ENCODE measurements at regions not wholly inside any gene's neighbourhood (a gene's known extent, or its start where the extent isn't known, plus 50 kb on each side); places are given as distances from the start of the nearest gene placed in this dataset.
A peak's percentile ranks its signal among the peaks of the same experiment; 100 is the strongest.
"Not testable (repeated sequence)": the region's sequence is repeated elsewhere in the genome, so short reads cannot be mapped to it uniquely, and the experiment has no call there.

DNA sequence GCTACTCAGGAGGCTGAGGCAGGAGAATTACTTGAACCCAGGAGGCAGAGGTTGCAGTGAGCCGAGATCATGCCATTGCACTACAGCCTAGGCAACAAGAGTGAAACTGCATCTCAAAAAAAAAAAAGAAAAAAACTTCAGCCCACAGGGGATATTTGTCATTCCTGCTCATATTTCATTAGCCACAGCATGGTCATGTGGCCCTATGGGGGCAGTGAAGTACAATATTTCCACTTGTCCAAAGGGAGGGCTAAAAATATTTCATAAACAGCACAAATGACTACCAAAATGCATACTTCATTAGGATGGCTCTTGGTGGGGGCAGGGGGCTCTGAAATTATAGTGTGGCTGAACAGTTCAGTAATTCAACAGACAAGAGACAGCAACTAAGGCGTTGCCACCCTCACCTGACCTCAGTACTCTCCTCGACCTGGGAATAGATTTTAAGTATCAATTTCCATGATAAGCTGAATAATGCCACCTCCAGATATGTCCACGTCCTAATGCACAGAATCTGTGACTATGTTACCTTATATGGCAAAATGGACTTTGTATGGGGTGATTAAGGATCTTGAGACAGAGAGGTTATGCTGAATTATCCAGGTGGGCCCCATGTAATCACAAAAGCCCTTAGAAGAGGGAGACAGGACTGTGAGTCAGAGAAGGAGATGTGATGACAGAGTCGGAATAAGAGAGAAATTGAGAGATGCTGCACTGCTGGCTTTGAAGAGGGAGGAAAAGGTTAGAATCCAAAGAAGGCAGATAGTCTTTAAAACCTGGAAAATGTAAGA is 158.2 kb upstream of the CRIM1 start:
- peaks cover 4% of the 10 kb centered on the region for H3K4me1 Mint-ChIP-seq
- peaks cover 4% of the 10 kb centered on the region for H3K36me3 Mint-ChIP-seq (ENCODE audit: low read depth)
- no peaks in the 10 kb centered on the region for H3K9me3 ChIP-seq (ENCODE audit: control insufficient read depth, low read length, poor library complexity, severe bottlenecking)
- DNase-seq: no peak
- H3K4me3 Mint-ChIP-seq: no peak overlapping the region
- H3K27me3 Mint-ChIP-seq: peaks cover 10% of the 10 kb centered on the region
- ATAC-seq: no peak
- no peak overlapping the region for H3K27ac Mint-ChIP-seq

DNA sequence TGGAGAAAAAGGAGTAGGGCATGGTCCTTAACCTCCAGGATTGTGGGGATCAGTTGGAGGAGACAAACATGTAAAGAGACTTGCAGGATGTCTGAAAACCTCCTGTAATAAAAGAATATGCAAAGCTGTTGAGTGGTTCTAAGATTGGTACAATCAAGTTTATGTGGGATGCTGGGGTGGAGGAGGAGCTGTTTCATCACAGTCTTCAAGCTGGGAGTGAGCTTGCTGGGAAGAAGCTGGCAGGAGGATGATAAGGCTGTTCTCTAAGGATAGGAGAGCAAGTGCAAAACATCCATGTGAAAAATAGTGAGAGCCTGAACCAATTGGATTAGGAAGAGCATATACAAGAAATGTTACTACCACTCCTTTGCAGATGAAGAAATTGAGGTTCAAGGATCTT is 161.9 kb upstream of the CRIM1 start:
- Mint-ChIP-seq H3K36me3 (ENCODE audit: low read depth) (no peaks in the 10 kb centered on the region), H3K4me3 (no peak overlapping the region), H3K27me3 (peaks cover 10% of the 10 kb centered on the region), H3K27ac (peak overlapping the region; percentile 11), H3K4me1 (peaks cover 4% of the 10 kb centered on the region)
- ATAC-seq (no peak), DNase-seq (no peak)
- no peaks in the 10 kb centered on the region for H3K9me3 ChIP-seq (ENCODE audit: control insufficient read depth, low read length, poor library complexity, severe bottlenecking)

DNA sequence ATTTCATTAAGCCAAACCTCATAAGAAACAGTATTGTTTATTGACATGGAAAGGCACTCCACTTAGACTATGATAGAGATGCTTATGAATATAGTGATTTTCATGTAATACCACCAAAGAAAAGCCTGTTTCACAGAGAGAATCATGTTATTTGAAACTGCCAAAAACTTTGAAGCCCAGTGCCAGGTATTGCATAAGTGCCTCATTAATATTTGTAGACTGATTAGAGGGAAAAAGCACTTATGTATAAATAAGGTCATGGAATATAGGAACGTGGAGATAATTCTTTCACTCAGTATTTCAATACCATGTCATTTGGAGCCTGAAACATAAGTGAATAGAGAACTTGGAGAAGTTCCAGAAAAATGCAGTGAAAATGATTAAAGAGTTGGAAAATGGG is 162.6 kb upstream of the CRIM1 start:
- H3K27ac Mint-ChIP-seq: no peak overlapping the region
- ATAC-seq (no peak), DNase-seq (no peak)
- H3K4me1 Mint-ChIP-seq: peaks cover 4% of the 10 kb centered on the region
- H3K4me3 Mint-ChIP-seq: no peak overlapping the region
- peaks cover 10% of the 10 kb centered on the region for H3K27me3 Mint-ChIP-seq
- no peaks in the 10 kb centered on the region for H3K9me3 ChIP-seq (ENCODE audit: control insufficient read depth, low read length, poor library complexity, severe bottlenecking)
- no peaks in the 10 kb centered on the region for H3K36me3 Mint-ChIP-seq (ENCODE audit: low read depth)

DNA sequence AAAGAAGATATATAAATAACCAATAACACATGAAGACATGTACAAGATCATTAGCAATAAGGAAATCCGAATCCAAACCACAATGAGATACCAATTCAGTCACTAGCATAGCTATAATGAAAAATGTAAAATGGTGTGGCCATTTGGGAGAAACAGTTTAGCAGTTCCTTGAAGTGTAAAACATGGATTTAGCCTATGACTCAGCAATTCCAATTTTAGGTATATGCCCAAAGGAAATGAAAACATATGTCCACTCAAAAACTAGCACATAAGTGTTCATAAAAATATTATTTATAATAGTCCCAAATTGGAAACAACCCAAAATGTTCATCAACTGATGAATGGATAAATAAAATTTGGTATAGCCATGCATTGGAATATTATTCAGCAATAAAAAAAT is 165.5 kb upstream of the CRIM1 start:
- peaks cover 5% of the 10 kb centered on the region for H3K4me1 Mint-ChIP-seq
- ATAC-seq (no peak), DNase-seq (no peak)
- no peaks in the 10 kb centered on the region for H3K36me3 Mint-ChIP-seq (ENCODE audit: low read depth)
- H3K9me3 ChIP-seq (ENCODE audit: control insufficient read depth, low read length, poor library complexity, severe bottlenecking): no peaks in the 10 kb centered on the region
- no peak overlapping the region for H3K4me3 Mint-ChIP-seq
- H3K27ac Mint-ChIP-seq: no peak overlapping the region
- peaks cover 4% of the 10 kb centered on the region for H3K27me3 Mint-ChIP-seq

DNA sequence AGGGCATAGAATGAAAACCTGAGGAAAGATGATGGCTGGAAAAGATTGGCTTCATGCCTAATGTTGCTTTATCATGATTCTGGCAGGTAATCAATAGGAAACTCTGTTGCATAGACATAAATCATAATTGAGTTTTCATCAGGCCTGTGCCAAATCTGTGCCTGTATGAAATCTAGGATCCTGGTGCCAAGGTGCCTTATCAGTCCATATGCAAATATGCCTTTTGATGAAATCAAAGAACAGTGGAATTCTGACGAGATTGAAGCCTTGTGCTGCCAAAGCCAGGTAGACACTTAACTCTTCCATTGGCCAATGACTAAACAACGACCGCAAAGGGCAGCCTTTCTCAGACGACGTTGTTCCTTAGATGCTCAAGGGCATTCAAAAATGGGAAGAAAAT is 170.0 kb upstream of the CRIM1 start:
- peaks cover 2% of the 10 kb centered on the region for H3K4me1 Mint-ChIP-seq
- H3K36me3 Mint-ChIP-seq (ENCODE audit: low read depth): no peaks in the 10 kb centered on the region
- no peak for DNase-seq
- H3K27me3 Mint-ChIP-seq: no peaks in the 10 kb centered on the region
- no peak overlapping the region for H3K4me3 Mint-ChIP-seq
- ATAC-seq: no peak
- H3K9me3 ChIP-seq (ENCODE audit: control insufficient read depth, low read length, poor library complexity, severe bottlenecking): no peaks in the 10 kb centered on the region
- H3K27ac Mint-ChIP-seq: no peak overlapping the region

DNA sequence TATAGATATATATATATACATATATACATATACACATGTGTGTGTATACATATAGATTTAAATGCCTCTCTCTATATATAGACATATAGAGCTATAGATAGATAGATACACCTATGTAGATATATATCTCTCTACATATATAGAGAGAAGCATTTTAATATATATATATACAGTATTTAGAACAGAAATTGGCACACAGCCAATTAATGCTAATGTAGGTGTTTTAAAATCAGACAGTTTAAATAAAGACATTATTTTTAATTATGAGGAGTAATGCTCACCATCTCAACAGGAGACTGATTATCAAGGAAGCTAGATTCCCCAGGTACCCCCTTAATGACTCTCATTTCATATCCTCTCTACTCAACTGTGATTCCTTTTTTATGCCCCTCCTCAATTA is 170.7 kb upstream of the CRIM1 start:
- peaks cover 2% of the 10 kb centered on the region for H3K4me1 Mint-ChIP-seq
- DNase-seq (no peak), ATAC-seq (no peak)
- H3K9me3 ChIP-seq (ENCODE audit: control insufficient read depth, low read length, poor library complexity, severe bottlenecking): no peaks in the 10 kb centered on the region
- H3K4me3 Mint-ChIP-seq: peak overlapping the region; percentile 26
- H3K27ac Mint-ChIP-seq: no peak overlapping the region
- H3K36me3 Mint-ChIP-seq (ENCODE audit: low read depth): no peaks in the 10 kb centered on the region
- no peaks in the 10 kb centered on the region for H3K27me3 Mint-ChIP-seq

DNA sequence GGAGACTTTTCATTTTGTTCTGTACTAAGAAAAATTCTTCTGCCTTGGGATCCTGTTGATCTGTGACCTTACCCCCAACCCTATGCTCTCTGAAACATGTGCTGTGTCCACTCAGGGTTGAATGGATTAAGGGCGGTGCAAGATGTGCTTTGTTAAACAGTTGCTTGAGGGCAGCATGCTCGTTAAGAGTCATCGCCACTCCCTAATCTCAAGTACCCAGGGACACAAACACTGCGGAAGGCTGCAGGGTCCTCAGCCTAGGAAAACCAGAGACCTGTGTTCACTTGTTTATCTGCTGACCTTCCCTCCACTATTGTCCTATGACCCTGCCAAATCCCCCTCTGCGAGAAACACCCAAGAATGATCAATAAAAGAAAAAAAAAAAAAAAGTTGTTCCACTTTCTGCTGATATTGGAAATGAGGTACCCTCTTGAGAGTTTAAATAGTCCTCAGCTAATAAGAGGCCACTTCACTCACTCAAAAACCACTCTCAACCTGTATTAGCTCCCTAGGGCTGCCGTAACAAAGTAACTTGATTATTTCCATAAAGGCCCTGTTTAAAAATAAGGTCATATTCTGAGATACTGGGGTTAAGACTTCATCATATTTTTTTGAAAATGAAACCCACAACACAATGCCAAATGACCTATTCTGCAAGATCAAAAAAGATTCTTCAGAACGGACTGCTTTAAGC is 174.6 kb upstream of the CRIM1 start:
- DNase-seq; H3K4me1 Mint-ChIP-seq; ATAC-seq; H3K27me3 Mint-ChIP-seq; H3K36me3 Mint-ChIP-seq (ENCODE audit: low read depth); H3K9me3 ChIP-seq (ENCODE audit: control insufficient read depth, low read length, poor library complexity, severe bottlenecking); H3K27ac Mint-ChIP-seq; H3K4me3 Mint-ChIP-seq: not testable (repeated sequence)

DNA sequence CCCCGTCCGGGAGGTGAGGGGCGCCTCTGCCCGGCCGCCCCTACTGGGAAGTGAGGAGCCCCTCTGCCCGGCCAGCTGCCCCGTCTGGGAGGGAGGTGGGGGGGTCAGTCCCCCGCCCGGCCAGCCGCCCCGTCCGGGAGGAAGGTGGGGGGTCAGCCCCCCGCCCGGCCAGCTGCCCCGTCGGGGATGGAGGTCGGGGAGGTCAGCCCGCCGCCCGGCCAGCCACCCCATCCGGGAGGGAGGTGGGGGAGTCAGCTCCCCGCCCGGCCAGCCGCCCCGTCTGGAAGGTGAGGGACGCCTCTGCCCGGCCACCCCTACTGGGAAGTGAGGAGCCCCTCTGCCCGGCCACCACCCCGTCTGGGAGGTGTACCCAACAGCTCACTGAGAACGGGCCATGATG is 175.3 kb upstream of the CRIM1 start:
- not testable (repeated sequence) for H3K9me3 ChIP-seq (ENCODE audit: control insufficient read depth, low read length, poor library complexity, severe bottlenecking); H3K27me3 Mint-ChIP-seq; H3K4me1 Mint-ChIP-seq; DNase-seq; H3K36me3 Mint-ChIP-seq (ENCODE audit: low read depth); H3K4me3 Mint-ChIP-seq; H3K27ac Mint-ChIP-seq; ATAC-seq

DNA sequence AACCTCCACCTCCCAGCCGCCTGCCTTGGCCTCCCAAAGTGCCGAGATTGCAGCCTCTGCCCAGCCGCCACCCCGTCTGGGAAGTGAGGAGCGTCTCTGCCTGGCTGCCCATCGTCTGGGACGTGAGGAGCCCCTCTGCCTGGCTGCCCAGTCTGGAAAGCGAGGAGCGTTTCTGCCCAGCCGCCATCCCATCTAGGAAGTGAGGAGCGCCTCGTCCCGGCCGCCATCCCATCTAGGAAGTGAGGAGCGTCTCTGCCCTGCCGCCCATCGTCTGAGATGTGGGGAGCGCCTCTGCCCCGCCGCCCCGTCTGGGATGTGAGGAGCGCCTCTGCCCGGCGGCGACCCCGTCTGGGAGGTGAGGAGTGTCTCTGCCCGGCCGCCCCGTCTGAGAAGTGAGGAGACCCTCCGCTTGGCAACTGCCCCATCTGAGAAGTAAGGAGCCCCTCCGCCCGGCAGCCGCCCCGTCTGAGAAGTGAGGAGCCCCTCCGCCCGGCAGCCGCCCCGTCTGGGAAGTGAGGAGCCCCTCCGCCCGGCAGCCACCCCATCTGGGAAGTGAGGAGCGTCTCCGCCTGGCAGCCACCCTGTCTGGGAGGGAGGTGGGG is 175.8 kb upstream of the CRIM1 start:
- not testable (repeated sequence) for H3K9me3 ChIP-seq (ENCODE audit: control insufficient read depth, low read length, poor library complexity, severe bottlenecking); H3K4me3 Mint-ChIP-seq; H3K36me3 Mint-ChIP-seq (ENCODE audit: low read depth); DNase-seq; ATAC-seq; H3K27ac Mint-ChIP-seq; H3K27me3 Mint-ChIP-seq; H3K4me1 Mint-ChIP-seq

DNA sequence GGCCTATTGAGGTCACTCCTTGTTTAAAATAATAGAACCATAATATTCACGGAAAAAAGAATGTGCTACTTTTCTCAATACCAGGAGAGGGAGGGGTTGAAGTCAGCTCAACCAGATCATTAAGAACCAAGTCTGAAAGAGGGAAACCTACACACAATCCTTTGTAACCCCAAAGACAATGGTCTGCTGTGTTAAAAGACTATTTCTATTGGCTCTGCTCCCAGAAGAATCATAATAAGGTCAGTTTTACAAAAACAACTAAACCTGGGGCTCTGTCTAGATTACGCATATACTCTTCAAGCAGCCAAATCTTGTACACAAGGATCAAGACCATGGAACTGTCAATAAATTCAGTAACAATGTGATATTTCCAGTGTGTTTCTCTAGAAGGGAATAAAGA is 177.2 kb upstream of the CRIM1 start:
- no peak for DNase-seq
- no peaks in the 10 kb centered on the region for H3K9me3 ChIP-seq (ENCODE audit: control insufficient read depth, low read length, poor library complexity, severe bottlenecking)
- Mint-ChIP-seq H3K4me3 (no peak overlapping the region), H3K4me1 (peaks cover 3% of the 10 kb centered on the region), H3K36me3 (ENCODE audit: low read depth) (no peaks in the 10 kb centered on the region), H3K27ac (no peak overlapping the region), H3K27me3 (peaks cover 13% of the 10 kb centered on the region)
- ATAC-seq: no peak

DNA sequence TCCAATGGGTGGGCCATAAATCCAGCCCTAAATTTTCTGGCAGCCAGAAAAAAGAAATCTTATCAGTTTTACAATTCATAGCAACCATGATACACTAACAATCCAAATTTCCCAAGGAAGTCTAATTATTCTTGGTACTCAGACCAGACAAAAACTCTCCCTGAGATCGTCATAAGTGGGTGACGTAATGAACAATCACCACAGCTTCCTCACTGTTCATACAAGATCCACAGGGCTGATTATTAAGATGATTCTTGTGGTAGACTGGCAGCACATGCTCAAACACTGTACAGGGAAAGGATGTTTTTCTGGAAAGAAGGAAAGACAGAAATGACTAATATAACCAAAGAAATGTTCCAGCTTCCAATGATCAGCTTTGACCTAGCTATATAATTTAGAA is 178.3 kb upstream of the CRIM1 start:
- H3K27ac Mint-ChIP-seq: no peak overlapping the region
- H3K9me3 ChIP-seq (ENCODE audit: control insufficient read depth, low read length, poor library complexity, severe bottlenecking): no peaks in the 10 kb centered on the region
- DNase-seq: no peak
- H3K27me3 Mint-ChIP-seq: peaks cover 14% of the 10 kb centered on the region
- no peaks in the 10 kb centered on the region for H3K36me3 Mint-ChIP-seq (ENCODE audit: low read depth)
- ATAC-seq: no peak
- no peak overlapping the region for H3K4me3 Mint-ChIP-seq
- peaks cover 3% of the 10 kb centered on the region for H3K4me1 Mint-ChIP-seq

DNA sequence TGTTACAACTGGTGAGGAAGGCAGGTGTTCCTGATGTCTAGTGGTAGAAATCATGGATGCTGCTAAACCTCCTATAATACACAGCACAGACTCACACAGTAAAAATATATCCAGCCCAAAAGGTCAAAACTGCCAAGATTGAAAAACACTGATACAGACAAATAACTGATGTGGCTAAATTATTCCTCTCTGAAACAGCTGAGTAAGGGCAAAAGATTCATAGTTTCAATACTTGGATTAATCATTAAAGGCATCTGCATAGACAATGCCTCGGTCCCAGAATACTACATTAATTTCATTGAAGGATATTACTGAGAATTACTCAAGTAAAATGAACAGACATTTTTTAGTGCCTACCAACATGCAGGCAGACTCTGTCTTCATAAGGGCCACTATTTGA is 180.7 kb upstream of the CRIM1 start:
- H3K4me3 Mint-ChIP-seq: no peak overlapping the region
- no peak overlapping the region for H3K27ac Mint-ChIP-seq
- peaks cover 14% of the 10 kb centered on the region for H3K27me3 Mint-ChIP-seq
- no peaks in the 10 kb centered on the region for H3K9me3 ChIP-seq (ENCODE audit: control insufficient read depth, low read length, poor library complexity, severe bottlenecking)
- no peak for ATAC-seq
- no peaks in the 10 kb centered on the region for H3K36me3 Mint-ChIP-seq (ENCODE audit: low read depth)
- H3K4me1 Mint-ChIP-seq: peaks cover 3% of the 10 kb centered on the region
- no peak for DNase-seq

DNA sequence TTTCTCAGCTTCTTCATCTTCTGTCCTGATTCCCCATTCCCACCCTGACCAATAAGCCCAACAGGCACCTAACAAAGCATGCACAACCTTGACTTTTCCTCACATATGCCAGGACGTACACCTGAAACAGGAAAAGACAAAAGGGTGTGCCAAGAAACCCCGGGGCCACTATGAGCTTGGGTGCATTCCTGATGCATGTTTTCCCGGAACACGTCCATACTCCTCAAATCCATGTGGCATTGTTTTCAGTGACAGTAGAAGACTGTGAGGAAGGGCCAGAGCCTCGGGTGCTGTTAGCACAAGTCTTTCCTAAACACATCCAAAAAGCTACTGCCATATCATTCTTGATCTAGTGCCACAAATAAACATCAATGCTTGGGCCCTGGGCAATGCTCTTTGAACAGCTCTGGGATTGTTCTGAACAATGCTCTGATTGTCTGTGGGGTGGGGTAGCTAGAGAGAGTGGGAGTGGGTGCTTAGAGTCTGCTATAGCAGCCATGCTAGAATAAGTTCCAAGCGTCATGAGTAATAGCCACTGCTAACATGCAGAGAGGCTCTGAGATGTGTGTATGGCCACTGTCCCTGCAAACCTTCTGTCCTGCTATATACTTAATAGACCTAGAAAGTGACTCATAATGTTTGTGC is 181.7 kb upstream of the CRIM1 start:
- H3K27ac Mint-ChIP-seq: no peak overlapping the region
- ATAC-seq: no peak

More for the DNA sequence above, 181.7 kb upstream of the CRIM1 start:
- Mint-ChIP-seq H3K4me1 (peaks cover 3% of the 10 kb centered on the region), H3K36me3 (ENCODE audit: low read depth) (no peaks in the 10 kb centered on the region), H3K4me3 (no peak overlapping the region), H3K27me3 (peaks cover 14% of the 10 kb centered on the region)
- no peak for DNase-seq
- H3K9me3 ChIP-seq (ENCODE audit: control insufficient read depth, low read length, poor library complexity, severe bottlenecking): no peaks in the 10 kb centered on the region

All from T-helper 17 cell (primary cell).